Astrocyte (in vitro differentiated cells and primary cell): ENCODE measurements at regions not wholly inside any gene's neighbourhood (a gene's known extent, or its start where the extent isn't known, plus 50 kb on each side); places are given as distances from the start of the nearest gene placed in this dataset.

Experiments used
- CTCF ChIP-seq: IDR thresholded peaks from 2 replicates; pipeline ENCODE4 v1.5.1; 2011; ENCODE audit warnings: low read depth, mild to moderate bottlenecking, inconsistent platforms, low read length, moderate library complexity; ENCODE audit not compliant: insufficient read depth
- EZH2 ChIP-seq: IDR thresholded peaks from 2 replicates; pipeline ENCODE4 v1.6.1; 2012; ENCODE audit warnings: mild to moderate bottlenecking, low read length, inconsistent platforms; ENCODE audit not compliant: insufficient read depth

GRCh38 chr12:112741106-112741505 lies 50.4 kb upstream of the RPH3A start:
- TF ChIP-seq CTCF (no peak), EZH2 (no peak)
